Heart right ventricle (tissue), 16 donors: ENCODE measurements at regions not wholly inside any gene's neighbourhood (a gene's known extent, or its start where the extent isn't known, plus 50 kb on each side); places are given as distances from the start of the nearest gene placed in this dataset.
A peak's percentile ranks its signal among the peaks of the same experiment; 100 is the strongest.

Experiments
- ATAC-seq, 8 donors: fragments of 200-7000 bp; cut with Tn5 transposase; one replicate each; pipeline ENCODE4 v1.9.1; 2020; ENCODE audit warnings: mild to moderate bottlenecking in 8 of 8, moderate library complexity in 8 of 8, moderate number of reproducible peaks in 1 of 8
- DNase-seq, 2 donors: peaks; one replicate each; pipeline ENCODE4 v3.0.0-alpha.2; 2020
- H3K27ac ChIP-seq, 10 donors: fragments of 200-600 bp; sonication (generic) in 2 of 10; one replicate each; pipeline versions ENCODE4 v1.5.0 to v1.8.0; 2020 to 2022; ENCODE audit warnings: mild to moderate bottlenecking in 3 of 10
- H3K27me3 ChIP-seq, 7 donors: fragments of 200-600 bp; one replicate each; pipeline ENCODE4 v1.8.0; 2021 to 2022; ENCODE audit warnings: mild to moderate bottlenecking in 2 of 7
- H3K36me3 ChIP-seq, 9 donors: fragments of 200-600 bp; sonication (generic) in 1 of 9; one replicate each; pipeline versions ENCODE4 v1.5.0 to v1.8.0; 2020 to 2022; ENCODE audit warnings: mild to moderate bottlenecking in 2 of 9
- H3K4me1 ChIP-seq, 9 donors: fragments of 200-600 bp; sonication (generic) in 1 of 9; one replicate each; pipeline versions ENCODE4 v1.5.0 to v1.8.0; 2020 to 2022; ENCODE audit warnings: mild to moderate bottlenecking in 4 of 9
- H3K4me3 ChIP-seq, 10 donors: fragments of 200-600 bp; sonication (generic) in 2 of 10; one replicate each; pipeline versions ENCODE4 v1.5.0 to v1.8.0; 2020 to 2022; ENCODE audit warnings: mild to moderate bottlenecking in 7 of 10, moderate library complexity in 2 of 10
- H3K9me3 ChIP-seq, 11 donors: fragments of 200-600 bp in 10 of 11; sonication (generic) in 2 of 11; one replicate each; pipeline versions ENCODE4 v1.5.0 to v1.8.0; 2013 to 2022; ENCODE audit warnings: mild to moderate bottlenecking in 2 of 11, control low read depth in 1 of 11, moderate library complexity in 1 of 11
- WGBS, 2 donors: extraction: QIAGEN DNeasy Blood & Tissue Kit; methylation state at CpG; one replicate each; pipeline ENCODE4 v1.1.7; 2013; ENCODE audit warnings: inconsistent platforms in 1 of 2; 5-methylcytosine and 5-hydroxymethylcytosine counted together
- intact Hi-C, 10 donors: fragments of 100-400 bp; cut with DNase I; formaldehyde crosslinking; loops; one replicate each; pipeline versions ENCODE4 v1.11.1 to v1.14.2; 2022
- TF ChIP-seq, protein P1 (sequence below), 9 donors: fragments of 200-600 bp; sonication (generic) in 2 of 9; IDR thresholded peaks; one replicate each; pipeline versions ENCODE4 v1.5.0 to v1.8.0; 2021 to 2022; ENCODE audit warnings: antibody characterized with exemption in 9 of 9, mild to moderate bottlenecking in 5 of 9, moderate library complexity in 1 of 9
- donor health status: Arrhythmogenic right ventricular cardiomyopathy.
- donor health status: ischemic (EF 13 %, LVEDD 7.1; RV severe dilation, severe dysfunction).
- donor health status: healthy with polysubstance abuse.
- donor health status: DM: no; HTN: yes; CAD: no.
- donor health status: DM: no; HTN: no; CAD: no.
- donor health status: ischemic (EF 25% LVEDD 6.9; RV normal size, moderate dysfunction).
- donor health status: ischemic (EF 25% LVEDD 5.7; RV mildly dilated, moderate dysfunction).
- donor health status: healthy.
- donor health status: DM: yes; HTN: yes; CAD: no.
- donor health status: Ischemic cardiomyopathy.
- donor health status: ischemic (EF 35%, LVEDD 5.7; RV mildly dilated, moderate dysfunction).
- donor health status: nonischemic (EF 11% LVEDD 7.7; RV severe dilation, severe dysfunction).
- donor health status: DM: yes; HTN: yes; CAD: no.
- donor health status: PGD.
- donor health status: ischemic (EF 29% LVEDD 5.4; RV normal size, mild dysfunction).
- donor health status: nonischemic (EF 23%, LVEDD 6.1; RV moderate dilation, normal function).

DNA sequence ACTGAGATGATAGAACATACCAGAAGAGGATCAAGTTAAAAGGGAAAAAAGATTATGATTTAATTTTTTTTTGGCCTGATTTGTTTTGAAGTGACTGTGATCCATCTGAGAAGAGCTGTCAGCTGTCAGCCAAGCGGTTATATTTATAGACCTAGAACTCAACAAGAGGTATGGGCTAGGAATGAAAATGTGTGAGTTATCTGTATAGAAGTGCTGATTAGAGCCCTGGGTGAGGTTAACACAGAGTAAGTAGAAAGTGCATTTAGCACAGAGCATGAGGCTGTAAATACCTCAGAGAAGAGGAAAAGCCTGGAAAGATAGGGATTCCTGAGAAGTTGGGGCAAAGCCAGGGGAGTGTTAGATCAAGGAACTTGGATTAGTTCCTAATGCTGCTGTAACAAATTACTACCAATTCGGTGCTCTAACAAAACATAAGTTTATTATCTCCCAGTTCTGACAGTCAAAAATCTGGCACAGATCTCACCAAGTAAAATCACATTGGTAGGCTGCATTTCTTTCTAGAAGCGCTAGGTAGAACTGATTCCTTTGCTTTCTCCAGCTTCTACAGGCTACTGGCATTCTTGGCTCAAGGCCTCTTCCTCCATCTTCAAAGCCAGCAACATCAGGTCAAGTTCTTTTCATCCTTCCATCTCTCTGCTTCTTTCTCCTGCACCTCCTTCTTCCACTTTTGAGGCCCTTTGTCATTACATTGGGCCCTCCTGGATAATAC lies 197.4 kb upstream of the SPHKAP start:
- H3K27ac ChIP-seq = peak overlapping the region in 8 of 10 donors; percentile 26 to 81 (median 64)
- no peaks in the 10 kb centered on the region for H3K36me3 ChIP-seq
- TF ChIP-seq, protein P1, sequence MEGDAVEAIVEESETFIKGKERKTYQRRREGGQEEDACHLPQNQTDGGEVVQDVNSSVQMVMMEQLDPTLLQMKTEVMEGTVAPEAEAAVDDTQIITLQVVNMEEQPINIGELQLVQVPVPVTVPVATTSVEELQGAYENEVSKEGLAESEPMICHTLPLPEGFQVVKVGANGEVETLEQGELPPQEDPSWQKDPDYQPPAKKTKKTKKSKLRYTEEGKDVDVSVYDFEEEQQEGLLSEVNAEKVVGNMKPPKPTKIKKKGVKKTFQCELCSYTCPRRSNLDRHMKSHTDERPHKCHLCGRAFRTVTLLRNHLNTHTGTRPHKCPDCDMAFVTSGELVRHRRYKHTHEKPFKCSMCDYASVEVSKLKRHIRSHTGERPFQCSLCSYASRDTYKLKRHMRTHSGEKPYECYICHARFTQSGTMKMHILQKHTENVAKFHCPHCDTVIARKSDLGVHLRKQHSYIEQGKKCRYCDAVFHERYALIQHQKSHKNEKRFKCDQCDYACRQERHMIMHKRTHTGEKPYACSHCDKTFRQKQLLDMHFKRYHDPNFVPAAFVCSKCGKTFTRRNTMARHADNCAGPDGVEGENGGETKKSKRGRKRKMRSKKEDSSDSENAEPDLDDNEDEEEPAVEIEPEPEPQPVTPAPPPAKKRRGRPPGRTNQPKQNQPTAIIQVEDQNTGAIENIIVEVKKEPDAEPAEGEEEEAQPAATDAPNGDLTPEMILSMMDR (IDR thresholded peaks at IDR 0.05) = no peak
- H3K4me1 ChIP-seq = peaks cover 0 to 23% (median 0%) of the 10 kb centered on the region in 9 donors
- peak in 1 of 2 donors; percentile 13 for DNase-seq
- H3K4me3 ChIP-seq = no peak overlapping the region
- peak; percentile 56 to 96 (median 88) for ATAC-seq
- H3K9me3 ChIP-seq = no peaks in the 10 kb centered on the region
- intact Hi-C loops = loop anchor here in 2 of 10 donors (2.0 to 5.0 kb wide), 3 partner anchors 30 to 273 kb away; partner anchors contain the start of gene SPHKAP (in 1 of the 2)
- no peaks in the 10 kb centered on the region for H3K27me3 ChIP-seq
- 17 to 27% methylated on average over 3 of the region's 3 CpGs for WGBS, 2 donors

DNA sequence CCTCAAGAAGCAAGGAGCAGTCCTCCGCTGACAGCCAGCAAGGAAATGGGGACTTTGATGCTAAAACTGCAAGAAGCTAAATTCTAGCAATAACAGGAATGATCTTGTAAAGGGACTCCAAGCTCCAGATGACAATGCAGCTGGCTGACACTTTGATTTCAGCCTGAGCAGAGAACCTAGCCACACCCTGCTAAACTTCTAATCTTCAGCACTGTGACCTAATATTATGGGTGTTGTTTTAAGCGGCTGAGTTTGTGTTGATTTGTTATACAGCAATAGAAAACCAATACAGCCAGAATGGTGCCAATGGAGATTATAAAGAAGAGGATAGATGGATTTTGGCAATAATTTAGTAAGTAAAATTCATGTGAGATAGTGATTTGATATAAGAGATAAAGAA lies 196.7 kb upstream of the SPHKAP start:
- H3K4me3 ChIP-seq = no peak overlapping the region
- TF ChIP-seq, protein P1 (IDR thresholded peaks at IDR 0.05) = no peak
- 51 to 55% methylated on average over 2 of the region's 2 CpGs for WGBS, 2 donors
- peaks cover 0 to 23% (median 0%) of the 10 kb centered on the region in 9 donors for H3K4me1 ChIP-seq
- peak overlapping the region in 8 of 10 donors; percentile 26 to 81 (median 64) for H3K27ac ChIP-seq
- DNase-seq = peak in 1 of 2 donors; percentile 17
- H3K27me3 ChIP-seq = no peaks in the 10 kb centered on the region
- peak in 7 of 8 donors; percentile 56 to 86 (median 72) for ATAC-seq
- intact Hi-C loops = loop anchor here in 2 of 10 donors (2.0 to 5.0 kb wide), 3 partner anchors 29 to 274 kb away; partner anchors contain the start of gene SPHKAP (in 1 of the 2)
- H3K9me3 ChIP-seq = no peaks in the 10 kb centered on the region
- no peaks in the 10 kb centered on the region for H3K36me3 ChIP-seq

DNA sequence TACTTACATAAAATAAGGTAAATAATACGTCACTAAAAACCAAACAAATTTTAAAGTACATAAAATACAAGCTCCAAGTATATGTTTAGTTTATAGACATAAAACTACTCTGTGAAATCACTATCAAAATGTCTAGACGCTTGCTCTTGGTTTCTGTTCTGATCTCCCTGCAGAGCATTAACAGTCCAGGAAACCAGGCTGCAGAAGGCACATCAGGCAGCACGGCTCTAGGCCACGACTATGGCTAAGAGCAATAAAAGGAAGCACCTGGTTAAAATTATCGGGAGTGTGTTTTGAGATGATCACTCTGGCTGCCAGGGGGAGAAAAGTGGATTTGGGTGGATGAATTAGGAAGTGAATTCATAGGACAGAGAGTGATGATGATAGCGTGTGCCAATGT lies 196.0 kb upstream of the SPHKAP start:
- H3K4me1 ChIP-seq = peaks cover 0 to 23% (median 0%) of the 10 kb centered on the region in 9 donors
- no peaks in the 10 kb centered on the region for H3K9me3 ChIP-seq
- no peaks in the 10 kb centered on the region for H3K36me3 ChIP-seq
- TF ChIP-seq, protein P1 (IDR thresholded peaks at IDR 0.05) = no peak
- 20 to 30% methylated on average over 6 of the region's 6 CpGs for WGBS, 2 donors
- no peak overlapping the region for H3K4me3 ChIP-seq
- no peaks in the 10 kb centered on the region for H3K27me3 ChIP-seq
- peak overlapping the region in 7 of 10 donors; percentile 42 to 81 (median 66) for H3K27ac ChIP-seq
- peak in 6 of 8 donors; percentile 15 to 63 (median 38) for ATAC-seq
- DNase-seq = no peak
- intact Hi-C loops = loop anchor here in 2 of 10 donors (5.0 kb wide), 1 partner anchor 275 kb away; no protein-coding TSS in a partner anchor

DNA sequence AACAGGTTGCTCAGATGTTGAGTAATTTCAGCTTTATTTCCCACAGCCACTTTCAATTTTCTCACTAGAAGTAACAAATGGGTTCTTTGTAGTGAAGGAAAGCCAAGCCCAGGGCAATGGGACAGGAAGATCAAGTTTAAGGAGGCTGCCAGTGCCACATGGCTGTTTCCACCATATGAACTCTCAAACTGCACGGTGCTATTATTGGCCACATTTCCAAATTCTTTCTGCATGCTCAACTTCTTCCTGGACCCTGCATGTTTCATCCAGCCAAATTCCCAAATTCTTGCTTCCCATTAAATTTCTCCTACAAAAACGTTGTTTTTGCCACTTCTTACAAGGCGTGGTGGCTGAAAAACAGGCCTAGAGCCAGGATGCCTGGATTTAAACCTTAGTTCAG lies 193.3 kb upstream of the SPHKAP start:
- DNase-seq (no peak), ATAC-seq (no peak)
- Histone ChIP-seq H3K36me3 (no peaks in the 10 kb centered on the region), H3K27ac (no peak overlapping the region), H3K4me3 (no peak overlapping the region), H3K27me3 (no peaks in the 10 kb centered on the region), H3K4me1 (peaks cover 0 to 23% (median 0%) of the 10 kb centered on the region in 9 donors), H3K9me3 (peaks cover 0 to 4% (median 0%) of the 10 kb centered on the region in 11 donors)
- intact Hi-C loops = loop anchor here in 2 of 10 donors (5.0 kb wide), 1 partner anchor 278 kb away; no protein-coding TSS in a partner anchor
- TF ChIP-seq, protein P1 (IDR thresholded peaks at IDR 0.05) = no peak
- WGBS, 2 donors = 53 to 58% methylated on average over 3 of the region's 3 CpGs
